Suprapubic skin (tissue), 4 donors: ENCODE measurements at regions not wholly inside any gene's neighbourhood (a gene's known extent, or its start where the extent isn't known, plus 50 kb on each side); places are given as distances from the start of the nearest gene placed in this dataset.
A peak's percentile ranks its signal among the peaks of the same experiment; 100 is the strongest.

Source experiments
- DNase-seq, 2 donors: peaks; one replicate each; pipeline ENCODE4 v3.0.0-alpha.2; 2019; ENCODE audit warnings: low spot score in 2 of 2
- H3K27ac ChIP-seq: fragments of 200-600 bp; sonication (generic); one replicate; pipeline ENCODE4 v1.5.1; 2019
- H3K27me3 ChIP-seq: fragments of 200-600 bp; sonication (generic); one replicate; pipeline ENCODE4 v1.5.1; 2019
- H3K36me3 ChIP-seq: fragments of 200-600 bp; sonication (generic); one replicate; pipeline ENCODE4 v1.5.1; 2019
- H3K4me1 ChIP-seq: fragments of 200-600 bp; sonication (generic); one replicate; pipeline ENCODE4 v1.5.1; 2019
- H3K4me3 ChIP-seq: fragments of 200-600 bp; sonication (generic); one replicate; pipeline ENCODE4 v1.5.1; 2019; ENCODE audit warnings: mild to moderate bottlenecking
- H3K9me3 ChIP-seq: fragments of 200-600 bp; sonication (generic); one replicate; pipeline ENCODE4 v1.5.1; 2019
- EP300 ChIP-seq: sonication (generic); formaldehyde crosslinking; IDR thresholded peaks from one replicate; pipeline ENCODE4 v1.6.1; 2017; ENCODE audit warnings: antibody characterized with exemption
- POLR2A ChIP-seq, 2 donors: fragments of 450-650 bp; IDR thresholded peaks; one replicate each; pipeline ENCODE4 v1.6.1; 2017; ENCODE audit warnings: antibody characterized with exemption in 2 of 2, mild to moderate bottlenecking in 2 of 2, moderate library complexity in 2 of 2
- POLR2AphosphoS5 ChIP-seq, 3 donors: sonication (generic); formaldehyde crosslinking; IDR thresholded peaks; one replicate each; pipeline ENCODE4 v1.6.1; 2017; ENCODE audit warnings: antibody characterized with exemption in 3 of 3
- WGBS: methylation state at CpG from one replicate; pipeline ENCODE4 v1.1.5; 2018; 5-methylcytosine and 5-hydroxymethylcytosine counted together
- TF ChIP-seq, protein P1 (sequence below), 2 donors: fragments of 200-600 bp in 1 of 2; fragments of 450-650 bp in 1 of 2; sonication (generic) in 1 of 2; IDR thresholded peaks; one replicate each; pipeline ENCODE4 v1.5.1; 2016 to 2019; ENCODE audit warnings: antibody characterized with exemption in 2 of 2, mild to moderate bottlenecking in 1 of 2, moderate library complexity in 1 of 2

- TF ChIP-seq, protein P1, sequence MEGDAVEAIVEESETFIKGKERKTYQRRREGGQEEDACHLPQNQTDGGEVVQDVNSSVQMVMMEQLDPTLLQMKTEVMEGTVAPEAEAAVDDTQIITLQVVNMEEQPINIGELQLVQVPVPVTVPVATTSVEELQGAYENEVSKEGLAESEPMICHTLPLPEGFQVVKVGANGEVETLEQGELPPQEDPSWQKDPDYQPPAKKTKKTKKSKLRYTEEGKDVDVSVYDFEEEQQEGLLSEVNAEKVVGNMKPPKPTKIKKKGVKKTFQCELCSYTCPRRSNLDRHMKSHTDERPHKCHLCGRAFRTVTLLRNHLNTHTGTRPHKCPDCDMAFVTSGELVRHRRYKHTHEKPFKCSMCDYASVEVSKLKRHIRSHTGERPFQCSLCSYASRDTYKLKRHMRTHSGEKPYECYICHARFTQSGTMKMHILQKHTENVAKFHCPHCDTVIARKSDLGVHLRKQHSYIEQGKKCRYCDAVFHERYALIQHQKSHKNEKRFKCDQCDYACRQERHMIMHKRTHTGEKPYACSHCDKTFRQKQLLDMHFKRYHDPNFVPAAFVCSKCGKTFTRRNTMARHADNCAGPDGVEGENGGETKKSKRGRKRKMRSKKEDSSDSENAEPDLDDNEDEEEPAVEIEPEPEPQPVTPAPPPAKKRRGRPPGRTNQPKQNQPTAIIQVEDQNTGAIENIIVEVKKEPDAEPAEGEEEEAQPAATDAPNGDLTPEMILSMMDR (IDR thresholded peaks at IDR 0.05): no peak
- TF ChIP-seq EP300: no peak
- TF ChIP-seq POLR2A (IDR thresholded peaks at IDR 0.05): no peak
- no peak for TF ChIP-seq POLR2AphosphoS5 (IDR thresholded peaks at IDR 0.05)
- no peak overlapping the region for H3K4me3 ChIP-seq
- H3K9me3 ChIP-seq: no peaks in the 10 kb centered on the region
- no peaks in the 10 kb centered on the region for H3K27me3 ChIP-seq
- no peaks in the 10 kb centered on the region for H3K4me1 ChIP-seq
- no peak overlapping the region for H3K27ac ChIP-seq
- DNase-seq: no peak
- no peaks in the 10 kb centered on the region for H3K36me3 ChIP-seq
Observed at GRCh38 chr4:74524985-74525384, 80.0 kb downstream of the AREG start.

GRCh38 chr4:74527049-74527448 lies 82.1 kb downstream of the AREG start:
- H3K4me1 ChIP-seq: no peaks in the 10 kb centered on the region
- no peak overlapping the region for H3K4me3 ChIP-seq
- H3K27me3 ChIP-seq: no peaks in the 10 kb centered on the region
- TF ChIP-seq EP300: no peak
- no peak for TF ChIP-seq POLR2AphosphoS5 (IDR thresholded peaks at IDR 0.05)
- TF ChIP-seq, protein P1 (IDR thresholded peaks at IDR 0.05): no peak
- no peak for TF ChIP-seq POLR2A (IDR thresholded peaks at IDR 0.05)
- H3K27ac ChIP-seq: no peak overlapping the region
- no peak for DNase-seq
- 83% methylated on average over 1 of the region's 1 CpG for WGBS
- no peaks in the 10 kb centered on the region for H3K9me3 ChIP-seq
- no peaks in the 10 kb centered on the region for H3K36me3 ChIP-seq

- TF ChIP-seq, protein P1 (IDR thresholded peaks at IDR 0.05): no peak
- no peak for TF ChIP-seq POLR2AphosphoS5 (IDR thresholded peaks at IDR 0.05)
- TF ChIP-seq EP300: no peak
- no peak for TF ChIP-seq POLR2A (IDR thresholded peaks at IDR 0.05)
- Histone ChIP-seq H3K27me3 (no peaks in the 10 kb centered on the region), H3K4me1 (no peaks in the 10 kb centered on the region), H3K36me3 (no peaks in the 10 kb centered on the region), H3K4me3 (no peak overlapping the region), H3K27ac (no peak overlapping the region), H3K9me3 (no peaks in the 10 kb centered on the region)
- DNase-seq: no peak
- 87% methylated on average over 1 of the region's 1 CpG for WGBS
Observed at GRCh38 chr4:74528178-74528577, 83.2 kb downstream of the AREG start.

GRCh38 chr4:74529284-74530041 lies 84.5 kb downstream of the AREG start:
- DNase-seq: no peak
- no peak overlapping the region for H3K4me3 ChIP-seq
- no peak overlapping the region for H3K27ac ChIP-seq
- no peaks in the 10 kb centered on the region for H3K9me3 ChIP-seq
- H3K27me3 ChIP-seq: no peaks in the 10 kb centered on the region
- no peaks in the 10 kb centered on the region for H3K36me3 ChIP-seq
- WGBS: 72% methylated on average over 11 of the region's 11 CpGs
- H3K4me1 ChIP-seq: no peaks in the 10 kb centered on the region
- TF ChIP-seq POLR2A (IDR thresholded peaks at IDR 0.05) (no peak), EP300 (no peak), POLR2AphosphoS5 (IDR thresholded peaks at IDR 0.05) (no peak)
- TF ChIP-seq, protein P1 (IDR thresholded peaks at IDR 0.05): no peak

- no peaks in the 10 kb centered on the region for H3K9me3 ChIP-seq
- no peak for DNase-seq
- no peaks in the 10 kb centered on the region for H3K4me1 ChIP-seq
Observed at GRCh38 chr4:74531963-74532794, 87.2 kb downstream of the AREG start.

More at GRCh38 chr4:74531963-74532794, 87.2 kb downstream of the AREG start:
- H3K36me3 ChIP-seq: no peaks in the 10 kb centered on the region
- 40% methylated on average over 6 of the region's 6 CpGs for WGBS
- H3K4me3 ChIP-seq: no peak overlapping the region
- TF ChIP-seq POLR2AphosphoS5 (IDR thresholded peaks at IDR 0.05): no peak
- TF ChIP-seq EP300: no peak
- TF ChIP-seq, protein P1 (IDR thresholded peaks at IDR 0.05): peak; percentile 22 to 50
- H3K27me3 ChIP-seq: no peaks in the 10 kb centered on the region
- H3K27ac ChIP-seq: no peak overlapping the region
